ENCODE measurements at regions not wholly inside any gene's neighbourhood (a gene's known extent, or its start where the extent isn't known, plus 50 kb on each side); places are given as distances from the start of the nearest gene placed in this dataset.

DNA sequence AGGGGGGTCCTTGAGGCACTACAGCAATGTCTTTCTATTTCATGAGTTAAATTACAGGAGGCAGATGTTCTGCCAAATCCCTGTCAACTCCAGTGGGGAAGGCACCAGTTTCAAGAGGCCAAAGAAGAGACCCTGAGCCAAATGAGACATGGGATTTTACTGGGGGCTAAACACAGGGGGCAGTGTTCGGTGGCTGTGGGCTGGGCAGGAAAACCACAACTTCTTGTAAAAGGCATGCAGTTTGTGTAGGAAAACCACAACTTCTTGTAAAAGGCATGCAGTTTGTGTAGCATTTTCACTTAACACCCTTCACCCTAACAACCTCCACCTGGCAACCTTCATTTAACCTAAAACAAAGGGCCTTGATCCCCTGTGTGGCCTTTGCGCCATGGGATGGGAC is 61.0 kb downstream of the POLR2M start:
- H3K9ac ChIP-seq (ENCODE audit: insufficient read depth, low read depth, low read length) = no peak overlapping the region
- no peak for FAIRE-seq
- ChIA-PET CTCF (ENCODE audit: low intra/inter-chr PET ratio, low total read pairs) (no interaction called here), POLR2A (no interaction called here)
- intact Hi-C loops (cut with micrococcal nuclease; ENCODE audit: unreplicated experiment) = no loop called here
- H2AFZ ChIP-seq (ENCODE audit: low read length) = no peak overlapping the region
- no peaks in the 10 kb centered on the region for H4K20me1 ChIP-seq (ENCODE audit: insufficient read depth, low read length)
- no peak for DNase-seq (ENCODE audit: low spot score)
- no peaks in the 10 kb centered on the region for H3K4me1 ChIP-seq (ENCODE audit: insufficient read depth, low read length)
- no TSS peak for BruUV-seq (replicated peaks)
- H3K4me2 ChIP-seq (ENCODE audit: low read depth, low read length) = no peak overlapping the region
- 49% methylated on average over 2 of the region's 2 CpGs for WGBS (ENCODE audit: low lambda C conversion rate)
- H3K4me3 ChIP-seq (replicated peaks in 1 of 3; ENCODE audit: insufficient read depth in 1 of 3, low read depth in 2 of 3, low read length in 3 of 3) = no peak overlapping the region
- no peak for TF ChIP-seq ZBTB8A (CRISPR knock-in tag; IDR thresholded peaks at IDR 0.05; ENCODE audit: borderline replicate concordance, low read depth)
- TF ChIP-seq CEBPB (IDR thresholded peaks at IDR 0.05; ENCODE audit: borderline replicate concordance, low read depth, low read length) = no peak
- no peak for TF ChIP-seq BRCA1 (CRISPR knock-in tag; IDR thresholded peaks at IDR 0.05)
- no peak for TF ChIP-seq FOXK2 (IDR thresholded peaks at IDR 0.05)
- no peak for TF ChIP-seq KDM4B (CRISPR knock-in tag; IDR thresholded peaks at IDR 0.05)
- TF ChIP-seq, protein P1, sequence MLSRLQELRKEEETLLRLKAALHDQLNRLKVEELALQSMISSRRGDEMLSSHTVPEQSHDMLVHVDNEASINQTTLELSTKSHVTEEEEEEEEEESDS (CRISPR knock-in tag; IDR thresholded peaks at IDR 0.05; ENCODE audit: borderline replicate concordance) = no peak
- TF ChIP-seq, protein P2, sequence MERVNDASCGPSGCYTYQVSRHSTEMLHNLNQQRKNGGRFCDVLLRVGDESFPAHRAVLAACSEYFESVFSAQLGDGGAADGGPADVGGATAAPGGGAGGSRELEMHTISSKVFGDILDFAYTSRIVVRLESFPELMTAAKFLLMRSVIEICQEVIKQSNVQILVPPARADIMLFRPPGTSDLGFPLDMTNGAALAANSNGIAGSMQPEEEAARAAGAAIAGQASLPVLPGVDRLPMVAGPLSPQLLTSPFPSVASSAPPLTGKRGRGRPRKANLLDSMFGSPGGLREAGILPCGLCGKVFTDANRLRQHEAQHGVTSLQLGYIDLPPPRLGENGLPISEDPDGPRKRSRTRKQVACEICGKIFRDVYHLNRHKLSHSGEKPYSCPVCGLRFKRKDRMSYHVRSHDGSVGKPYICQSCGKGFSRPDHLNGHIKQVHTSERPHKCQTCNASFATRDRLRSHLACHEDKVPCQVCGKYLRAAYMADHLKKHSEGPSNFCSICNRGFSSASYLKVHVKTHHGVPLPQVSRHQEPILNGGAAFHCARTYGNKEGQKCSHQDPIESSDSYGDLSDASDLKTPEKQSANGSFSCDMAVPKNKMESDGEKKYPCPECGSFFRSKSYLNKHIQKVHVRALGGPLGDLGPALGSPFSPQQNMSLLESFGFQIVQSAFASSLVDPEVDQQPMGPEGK (CRISPR knock-in tag; IDR thresholded peaks at IDR 0.05) = no peak
- no peak for TF ChIP-seq FOXP1 (IDR thresholded peaks at IDR 0.05)
- TF ChIP-seq FOXP1 (CRISPR knock-in tag; IDR thresholded peaks at IDR 0.05) = no peak
- TF ChIP-seq ZNF782 (CRISPR knock-in tag; IDR thresholded peaks at IDR 0.05; ENCODE audit: borderline replicate concordance) = no peak
- no peak for TF ChIP-seq ZNF17 (CRISPR knock-in tag; IDR thresholded peaks at IDR 0.05)
- no peak for TF ChIP-seq SMC3 (IDR thresholded peaks at IDR 0.05; ENCODE audit: low read length)
- no peak for TF ChIP-seq ZNF549 (CRISPR knock-in tag; IDR thresholded peaks at IDR 0.05)
- TF ChIP-seq TBL1XR1 (IDR thresholded peaks at IDR 0.05; ENCODE audit: borderline replicate concordance, low read length, partially characterized antibody) = no peak
- no peaks in the 10 kb centered on the region for H3K9me3 ChIP-seq (ENCODE audit: low read length)
- H3K27me3 ChIP-seq (ENCODE audit: control insufficient read depth in 1 of 2, insufficient read depth in 2 of 2, low read length in 2 of 2) = no peaks in the 10 kb centered on the region; a peak in 1 of 5 replicates
- no peaks in the 10 kb centered on the region for H3K79me2 ChIP-seq (ENCODE audit: insufficient read depth, low read length)
- in situ Hi-C loops (cut with HindIII; ENCODE audit: extremely low pct_ligation_motif_present, low pct_unique_long_range_greater_than_20kb) = no loop called here
- H3K27ac ChIP-seq (ENCODE audit: extremely low read length, insufficient read depth, low read length) = no peak overlapping the region
- no peaks in the 10 kb centered on the region for H3K36me3 ChIP-seq (replicated peaks in 1 of 2; ENCODE audit: control insufficient read depth in 1 of 2, insufficient read depth in 2 of 2, low read length in 2 of 2)
- ATAC-seq = no peak

Data from HepG2 (cell line).